Fibroblast of skin of left biceps (primary cell): ENCODE measurements at regions not wholly inside any gene's neighbourhood (a gene's known extent, or its start where the extent isn't known, plus 50 kb on each side); places are given as distances from the start of the nearest gene placed in this dataset.
"Not testable (repeated sequence)": the region's sequence is repeated elsewhere in the genome, so short reads cannot be mapped to it uniquely, and the experiment has no call there.

ENCODE experiments used
- DNase-seq, 2 experiments: peaks; one replicate each; pipeline ENCODE4 v3.0.0-alpha.2; 2013; ENCODE audit warnings: low read depth in 2 of 2

GRCh38 chr6:149237464-149237863 is 80.0 kb upstream of the TAB2 start:
- DNase-seq = no peak

- DNase-seq = no peak
Measured at GRCh38 chr6:149239573-149240209, 77.8 kb upstream of the TAB2 start.

- DNase-seq = no peak
Measured at GRCh38 chr6:149242883-149243282, 74.6 kb upstream of the TAB2 start.

- DNase-seq = no peak
Measured at GRCh38 chr6:149244105-149244504, 73.4 kb upstream of the TAB2 start.

- no peak for DNase-seq
Measured at GRCh38 chr6:149246691-149247384, 70.7 kb upstream of the TAB2 start.

GRCh38 chr6:149247385-149247763 is 70.1 kb upstream of the TAB2 start:
- no peak for DNase-seq

- DNase-seq = not testable (repeated sequence)
Measured at GRCh38 chr6:149248263-149248662, 69.2 kb upstream of the TAB2 start.

GRCh38 chr6:149248693-149249369 is 68.7 kb upstream of the TAB2 start:
- DNase-seq = no peak

GRCh38 chr6:149249370-149250357 is 67.8 kb upstream of the TAB2 start:
- DNase-seq = no peak

GRCh38 chr6:149250951-149251350 is 66.6 kb upstream of the TAB2 start:
- no peak for DNase-seq

GRCh38 chr6:149252622-149253021 is 64.9 kb upstream of the TAB2 start:
- DNase-seq = no peak

- no peak for DNase-seq
Measured at GRCh38 chr6:149254253-149254652, 63.3 kb upstream of the TAB2 start.

- DNase-seq = no peak
Measured at GRCh38 chr6:149259753-149260152, 57.8 kb upstream of the TAB2 start.

GRCh38 chr6:149260214-149260874 is 57.2 kb upstream of the TAB2 start:
- no peak for DNase-seq

GRCh38 chr6:149261364-149262040 is 56.0 kb upstream of the TAB2 start:
- DNase-seq = no peak

GRCh38 chr6:149263321-149263720 is 54.2 kb upstream of the TAB2 start:
- DNase-seq = no peak

GRCh38 chr6:149264629-149265028 is 52.9 kb upstream of the TAB2 start:
- no peak for DNase-seq

GRCh38 chr6:149265945-149266344 is 51.6 kb upstream of the TAB2 start:
- DNase-seq = no peak

- DNase-seq = no peak
Measured at GRCh38 chr6:149266659-149267058, 50.9 kb upstream of the TAB2 start.

GRCh38 chr6:149267072-149267471 is 50.4 kb upstream of the TAB2 start:
- DNase-seq = no peak
